NT2/D1 (cell line): ENCODE measurements at regions not wholly inside any gene's neighbourhood (a gene's known extent, or its start where the extent isn't known, plus 50 kb on each side); places are given as distances from the start of the nearest gene placed in this dataset.

Experiments
- YY1 ChIP-seq: IDR thresholded peaks from 2 replicates; pipeline ENCODE4 v1.6.1; 2011; ENCODE audit not compliant: insufficient read length, insufficient read depth
- ZNF274 ChIP-seq: IDR thresholded peaks from 2 replicates; pipeline ENCODE4 v1.6.1; 2011; ENCODE audit warnings: mild to moderate bottlenecking, low read depth, low read length

DNA sequence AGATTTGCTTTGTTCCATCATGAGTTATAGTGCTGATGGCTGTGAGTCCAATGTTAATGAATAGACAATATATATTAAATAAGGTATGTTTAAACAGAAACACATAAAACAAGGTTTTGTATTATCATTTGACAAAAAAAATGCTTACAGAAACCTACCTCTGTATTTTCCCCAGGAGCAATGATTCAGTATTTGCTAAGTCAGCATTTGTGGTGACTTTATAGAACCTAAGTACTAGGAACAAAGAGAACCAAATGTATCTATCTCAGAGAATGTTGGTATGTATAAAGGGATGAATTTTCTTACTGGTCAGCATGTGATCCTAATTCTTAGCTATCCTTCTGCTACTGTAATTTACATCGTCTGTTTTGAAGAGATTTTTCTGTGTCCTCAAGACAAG, 421.5 kb upstream of the SEL1L start:
- TF ChIP-seq ZNF274 (no peak), YY1 (no peak)
